Progenitor cell of endocrine pancreas (in vitro differentiated cells): ENCODE measurements at regions not wholly inside any gene's neighbourhood (a gene's known extent, or its start where the extent isn't known, plus 50 kb on each side); places are given as distances from the start of the nearest gene placed in this dataset.

Source experiments
- DNase-seq: peaks from one replicate; pipeline ENCODE4 v3.0.0; 2021; ENCODE audit warnings: low spot score; ENCODE audit not compliant: unreplicated experiment
- H3K27ac Mint-ChIP-seq: 2 replicates; pipeline ENCODE4 v1.8.0; 2021; ENCODE audit warnings: mild to moderate bottlenecking, moderate library complexity, mixed read lengths
- H3K27me3 Mint-ChIP-seq: 2 replicates; pipeline ENCODE4 v1.8.0; 2021; ENCODE audit warnings: mixed read lengths
- H3K36me3 Mint-ChIP-seq: 2 replicates; pipeline ENCODE4 v1.8.0; 2022; ENCODE audit warnings: mixed read lengths; ENCODE audit not compliant: insufficient read depth
- H3K4me1 Mint-ChIP-seq: 2 replicates; pipeline ENCODE4 v1.8.0; 2021; ENCODE audit warnings: low read depth, mixed read lengths
- H3K4me3 Mint-ChIP-seq: 2 replicates; pipeline ENCODE4 v1.8.0; 2021; ENCODE audit warnings: low read depth, mild to moderate bottlenecking, moderate library complexity, mixed read lengths
- H3K9me3 Mint-ChIP-seq: 2 replicates; pipeline ENCODE4 v1.8.0; 2021; ENCODE audit warnings: low read depth, mixed read lengths
- TF ChIP-seq, protein P1 (sequence below): fragments of 200-600 bp; sonication (generic); IDR thresholded peaks from one replicate; pipeline ENCODE4 v1.5.0; 2021; ENCODE audit warnings: antibody characterized with exemption, mild to moderate bottlenecking; ENCODE audit not compliant: unreplicated experiment

GRCh38 chr12:92210071-92210470 lies 64.4 kb upstream of the BTG1 start:
- Mint-ChIP-seq H3K4me3 (no peak overlapping the region), H3K9me3 (no peaks in the 10 kb centered on the region), H3K27ac (no peak overlapping the region), H3K4me1 (no peaks in the 10 kb centered on the region), H3K36me3 (peaks cover 2% of the 10 kb centered on the region), H3K27me3 (no peaks in the 10 kb centered on the region)
- no peak for DNase-seq
- TF ChIP-seq, protein P1, sequence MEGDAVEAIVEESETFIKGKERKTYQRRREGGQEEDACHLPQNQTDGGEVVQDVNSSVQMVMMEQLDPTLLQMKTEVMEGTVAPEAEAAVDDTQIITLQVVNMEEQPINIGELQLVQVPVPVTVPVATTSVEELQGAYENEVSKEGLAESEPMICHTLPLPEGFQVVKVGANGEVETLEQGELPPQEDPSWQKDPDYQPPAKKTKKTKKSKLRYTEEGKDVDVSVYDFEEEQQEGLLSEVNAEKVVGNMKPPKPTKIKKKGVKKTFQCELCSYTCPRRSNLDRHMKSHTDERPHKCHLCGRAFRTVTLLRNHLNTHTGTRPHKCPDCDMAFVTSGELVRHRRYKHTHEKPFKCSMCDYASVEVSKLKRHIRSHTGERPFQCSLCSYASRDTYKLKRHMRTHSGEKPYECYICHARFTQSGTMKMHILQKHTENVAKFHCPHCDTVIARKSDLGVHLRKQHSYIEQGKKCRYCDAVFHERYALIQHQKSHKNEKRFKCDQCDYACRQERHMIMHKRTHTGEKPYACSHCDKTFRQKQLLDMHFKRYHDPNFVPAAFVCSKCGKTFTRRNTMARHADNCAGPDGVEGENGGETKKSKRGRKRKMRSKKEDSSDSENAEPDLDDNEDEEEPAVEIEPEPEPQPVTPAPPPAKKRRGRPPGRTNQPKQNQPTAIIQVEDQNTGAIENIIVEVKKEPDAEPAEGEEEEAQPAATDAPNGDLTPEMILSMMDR: no peak

GRCh38 chr12:92208613-92209121 lies 63.0 kb upstream of the BTG1 start:
- no peaks in the 10 kb centered on the region for H3K27me3 Mint-ChIP-seq
- TF ChIP-seq, protein P1: no peak
- DNase-seq: no peak
- H3K36me3 Mint-ChIP-seq: peaks cover 2% of the 10 kb centered on the region
- no peaks in the 10 kb centered on the region for H3K4me1 Mint-ChIP-seq
- no peak overlapping the region for H3K4me3 Mint-ChIP-seq
- H3K9me3 Mint-ChIP-seq: no peaks in the 10 kb centered on the region
- H3K27ac Mint-ChIP-seq: no peak overlapping the region

GRCh38 chr12:92206596-92206995 lies 61.0 kb upstream of the BTG1 start:
- Mint-ChIP-seq H3K27ac (no peak overlapping the region), H3K4me1 (no peaks in the 10 kb centered on the region), H3K9me3 (no peaks in the 10 kb centered on the region), H3K36me3 (peaks cover 2% of the 10 kb centered on the region), H3K4me3 (no peak overlapping the region), H3K27me3 (no peaks in the 10 kb centered on the region)
- no peak for DNase-seq
- TF ChIP-seq, protein P1: no peak

DNA sequence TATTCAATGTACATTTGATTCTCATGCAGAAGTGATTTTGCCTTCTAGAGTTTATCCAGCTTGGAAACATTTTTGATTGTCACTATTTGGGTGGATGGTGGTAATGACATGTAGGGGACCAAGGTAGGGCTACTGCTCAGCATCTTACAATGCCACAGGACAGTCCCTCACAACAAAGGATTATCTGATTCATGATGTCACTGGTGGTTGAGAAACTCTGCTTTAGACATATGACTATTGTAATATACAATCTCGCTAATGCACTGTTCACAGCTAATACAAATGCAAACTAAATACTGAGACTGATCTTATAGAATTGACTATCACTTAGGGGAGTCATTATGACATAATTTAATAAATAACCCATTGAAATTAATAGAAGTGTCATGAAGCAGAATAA lies 60.4 kb upstream of the BTG1 start:
- H3K9me3 Mint-ChIP-seq: no peaks in the 10 kb centered on the region
- H3K27me3 Mint-ChIP-seq: no peaks in the 10 kb centered on the region
- no peaks in the 10 kb centered on the region for H3K4me1 Mint-ChIP-seq
- DNase-seq: no peak
- H3K27ac Mint-ChIP-seq: no peak overlapping the region
- no peak overlapping the region for H3K4me3 Mint-ChIP-seq
- TF ChIP-seq, protein P1: no peak
- peaks cover 2% of the 10 kb centered on the region for H3K36me3 Mint-ChIP-seq

- peaks cover 7% of the 10 kb centered on the region for H3K9me3 Mint-ChIP-seq
Observed at GRCh38 chr12:92199819-92200576, 54.4 kb upstream of the BTG1 start.

More at GRCh38 chr12:92199819-92200576, 54.4 kb upstream of the BTG1 start:
- H3K27me3 Mint-ChIP-seq: no peaks in the 10 kb centered on the region
- peak overlapping the region; percentile 12 for H3K27ac Mint-ChIP-seq
- TF ChIP-seq, protein P1: no peak
- no peak for DNase-seq
- H3K4me1 Mint-ChIP-seq: no peaks in the 10 kb centered on the region
- no peaks in the 10 kb centered on the region for H3K36me3 Mint-ChIP-seq
- H3K4me3 Mint-ChIP-seq: no peak overlapping the region
